IPS-NIHi11 (cell line): ENCODE measurements at regions not wholly inside any gene's neighbourhood (a gene's known extent, or its start where the extent isn't known, plus 50 kb on each side); places are given as distances from the start of the nearest gene placed in this dataset.
"Not testable (repeated sequence)": the region's sequence is repeated elsewhere in the genome, so short reads cannot be mapped to it uniquely, and the experiment has no call there.

Source experiments
- DNase-seq: peaks from one replicate; pipeline ENCODE4 v3.0.0; 2012; ENCODE audit warnings: mixed read lengths, low spot score

- DNase-seq = no peak
Measured at GRCh38 chr13:33340631-33341030, 55.1 kb upstream of the STARD13 start.

GRCh38 chr13:33341861-33342452 lies 56.4 kb upstream of the STARD13 start:
- no peak for DNase-seq

- DNase-seq = no peak
Measured at GRCh38 chr13:33345842-33346241, 60.3 kb upstream of the STARD13 start.

GRCh38 chr13:33347861-33348260 lies 62.3 kb upstream of the STARD13 start:
- no peak for DNase-seq

- DNase-seq = no peak
Measured at GRCh38 chr13:33348366-33348765, 62.8 kb upstream of the STARD13 start.

- DNase-seq = peak; percentile 45
Measured at GRCh38 chr13:33349288-33349985, 63.9 kb upstream of the STARD13 start.

- peak; percentile 61 for DNase-seq
Measured at GRCh38 chr13:33349986-33350826, 64.7 kb upstream of the STARD13 start.

- DNase-seq = no peak
Measured at GRCh38 chr13:33351319-33351718, 65.8 kb upstream of the STARD13 start.

GRCh38 chr13:33352041-33352440 lies 66.5 kb upstream of the STARD13 start:
- no peak for DNase-seq

GRCh38 chr13:33352526-33352925 lies 67.0 kb upstream of the STARD13 start:
- no peak for DNase-seq

- no peak for DNase-seq
Measured at GRCh38 chr13:33353210-33353609, 67.7 kb upstream of the STARD13 start.

- DNase-seq = no peak
Measured at GRCh38 chr13:33353646-33354045, 68.1 kb upstream of the STARD13 start.

GRCh38 chr13:33355201-33355895 lies 69.8 kb upstream of the STARD13 start:
- no peak for DNase-seq

- DNase-seq = not testable (repeated sequence)
Measured at GRCh38 chr13:33358076-33358475, 72.5 kb upstream of the STARD13 start.

GRCh38 chr13:33362986-33363727 lies 77.6 kb upstream of the STARD13 start:
- DNase-seq = no peak

- DNase-seq = no peak
Measured at GRCh38 chr13:33364192-33364591, 78.6 kb upstream of the STARD13 start.

- DNase-seq = no peak
Measured at GRCh38 chr13:33366469-33367062, 81.0 kb upstream of the STARD13 start.

- no peak for DNase-seq
Measured at GRCh38 chr13:33367171-33367895, 81.8 kb upstream of the STARD13 start.

GRCh38 chr13:33367926-33368325 lies 82.4 kb upstream of the STARD13 start:
- no peak for DNase-seq

- DNase-seq = no peak
Measured at GRCh38 chr13:33369073-33369472, 83.5 kb upstream of the STARD13 start.
